ENCODE measurements at regions not wholly inside any gene's neighbourhood (a gene's known extent, or its start where the extent isn't known, plus 50 kb on each side); places are given as distances from the start of the nearest gene placed in this dataset.
A peak's percentile ranks its signal among the peaks of the same experiment; 100 is the strongest.
"Not testable (repeated sequence)": the region's sequence is repeated elsewhere in the genome, so short reads cannot be mapped to it uniquely, and the experiment has no call there.

GRCh38 chr1:112818990-112819689 lies 104.0 kb upstream of the PPM1J start:
- peak; percentile 82 for DNase-seq (ENCODE audit: low read depth)

GRCh38 chr1:112817555-112818373 lies 102.6 kb upstream of the PPM1J start:
- no peak for DNase-seq (ENCODE audit: low read depth)

GRCh38 chr1:112815376-112815775 lies 100.2 kb upstream of the PPM1J start:
- DNase-seq (ENCODE audit: low read depth), result no peak

- not testable (repeated sequence) for DNase-seq (ENCODE audit: low read depth)
These were observed 99.5 kb upstream of the PPM1J start for GRCh38 chr1:112814645-112815044.

GRCh38 chr1:112808861-112809684 lies 93.9 kb upstream of the PPM1J start:
- peak; percentile 81 for DNase-seq (ENCODE audit: low read depth)

- no peak for DNase-seq (ENCODE audit: low read depth)
These were observed 92.9 kb upstream of the PPM1J start for GRCh38 chr1:112807999-112808398.

GRCh38 chr1:112807117-112807516 lies 92.0 kb upstream of the PPM1J start:
- no peak for DNase-seq (ENCODE audit: low read depth)

- DNase-seq (ENCODE audit: low read depth), result no peak
These were observed 91.0 kb upstream of the PPM1J start for GRCh38 chr1:112806090-112806642.

GRCh38 chr1:112805155-112805853 lies 90.2 kb upstream of the PPM1J start:
- no peak for DNase-seq (ENCODE audit: low read depth)

GRCh38 chr1:112803906-112804762 lies 89.0 kb upstream of the PPM1J start:
- DNase-seq (ENCODE audit: low read depth), result peak; percentile 82

- DNase-seq (ENCODE audit: low read depth), result no peak
These were observed 85.2 kb upstream of the PPM1J start for GRCh38 chr1:112800289-112800688.

- no peak for DNase-seq (ENCODE audit: low read depth)
These were observed 83.2 kb upstream of the PPM1J start for GRCh38 chr1:112798292-112798691.

- DNase-seq (ENCODE audit: low read depth), result no peak
These were observed 82.1 kb upstream of the PPM1J start for GRCh38 chr1:112797224-112797623.

- no peak for DNase-seq (ENCODE audit: low read depth)
These were observed 79.6 kb upstream of the PPM1J start for GRCh38 chr1:112794654-112795239.

- DNase-seq (ENCODE audit: low read depth), result no peak
These were observed 78.8 kb upstream of the PPM1J start for GRCh38 chr1:112793631-112794565.

GRCh38 chr1:112791723-112792104 lies 76.6 kb upstream of the PPM1J start:
- DNase-seq (ENCODE audit: low read depth), result no peak

- no peak for DNase-seq (ENCODE audit: low read depth)
These were observed 76.0 kb upstream of the PPM1J start for GRCh38 chr1:112790920-112791722.

GRCh38 chr1:112788561-112788960 lies 73.4 kb upstream of the PPM1J start:
- no peak for DNase-seq (ENCODE audit: low read depth)
